ENCODE measurements at regions not wholly inside any gene's neighbourhood (a gene's known extent, or its start where the extent isn't known, plus 50 kb on each side); places are given as distances from the start of the nearest gene placed in this dataset.

DNA sequence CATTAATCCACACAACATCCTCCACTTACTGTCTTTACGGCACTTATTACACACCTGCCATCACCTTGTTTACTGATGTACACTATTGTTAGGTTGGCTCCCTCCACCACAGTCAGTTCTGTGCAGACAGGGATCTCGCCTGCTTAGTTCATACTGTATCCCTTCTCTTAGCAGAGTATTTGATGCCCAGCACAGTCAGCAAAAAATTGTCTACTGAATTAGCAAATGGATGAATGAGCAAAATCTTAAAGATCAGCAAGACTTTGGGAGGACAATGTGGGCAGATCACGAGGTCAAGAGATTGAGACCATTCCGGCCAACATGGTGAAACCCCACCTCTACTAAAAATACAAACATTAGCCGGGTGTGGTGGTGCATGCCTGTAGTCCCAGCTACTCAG lies 109.8 kb upstream of the ATXN1 start:
- intact Hi-C loops (cut with micrococcal nuclease), result no loop called here
- Mint-ChIP-seq H3K27ac (no peak overlapping the region), H3K27me3 (ENCODE audit: insufficient read depth) (peaks cover 16% of the 10 kb centered on the region), H3K36me3 (ENCODE audit: low read depth) (no peaks in the 10 kb centered on the region), H3K9me3 (no peaks in the 10 kb centered on the region), H3K4me3 (no peak overlapping the region), H3K4me1 (ENCODE audit: low read depth) (no peaks in the 10 kb centered on the region)
- DNase-seq (ENCODE audit: low spot score), result no peak

DNA sequence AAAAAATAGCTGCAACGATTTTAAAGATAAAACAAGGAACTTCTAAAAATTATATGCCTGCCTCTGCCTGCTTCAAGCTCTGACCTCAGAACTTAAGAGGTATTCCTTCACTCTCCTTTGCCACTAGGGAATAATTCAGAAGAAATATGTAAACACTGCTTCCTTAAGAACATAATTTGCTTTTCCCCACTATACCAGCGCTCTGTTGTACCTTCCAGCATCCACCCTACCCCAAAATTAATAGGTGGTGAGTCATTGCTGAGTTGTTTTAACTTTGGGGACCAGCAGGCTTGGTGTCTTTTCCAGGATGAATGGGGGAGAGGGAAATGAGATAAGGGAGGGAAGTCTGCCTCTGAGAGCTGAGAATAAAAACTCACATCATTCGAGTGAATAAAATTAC lies 107.7 kb upstream of the ATXN1 start:
- no peaks in the 10 kb centered on the region for H3K4me1 Mint-ChIP-seq (ENCODE audit: low read depth)
- no peaks in the 10 kb centered on the region for H3K36me3 Mint-ChIP-seq (ENCODE audit: low read depth)
- H3K9me3 Mint-ChIP-seq, result no peaks in the 10 kb centered on the region
- H3K27me3 Mint-ChIP-seq (ENCODE audit: insufficient read depth), result peaks cover 14% of the 10 kb centered on the region
- H3K4me3 Mint-ChIP-seq, result no peak overlapping the region
- no peak for DNase-seq (ENCODE audit: low spot score)
- intact Hi-C loops (cut with micrococcal nuclease), result no loop called here
- no peak overlapping the region for H3K27ac Mint-ChIP-seq

DNA sequence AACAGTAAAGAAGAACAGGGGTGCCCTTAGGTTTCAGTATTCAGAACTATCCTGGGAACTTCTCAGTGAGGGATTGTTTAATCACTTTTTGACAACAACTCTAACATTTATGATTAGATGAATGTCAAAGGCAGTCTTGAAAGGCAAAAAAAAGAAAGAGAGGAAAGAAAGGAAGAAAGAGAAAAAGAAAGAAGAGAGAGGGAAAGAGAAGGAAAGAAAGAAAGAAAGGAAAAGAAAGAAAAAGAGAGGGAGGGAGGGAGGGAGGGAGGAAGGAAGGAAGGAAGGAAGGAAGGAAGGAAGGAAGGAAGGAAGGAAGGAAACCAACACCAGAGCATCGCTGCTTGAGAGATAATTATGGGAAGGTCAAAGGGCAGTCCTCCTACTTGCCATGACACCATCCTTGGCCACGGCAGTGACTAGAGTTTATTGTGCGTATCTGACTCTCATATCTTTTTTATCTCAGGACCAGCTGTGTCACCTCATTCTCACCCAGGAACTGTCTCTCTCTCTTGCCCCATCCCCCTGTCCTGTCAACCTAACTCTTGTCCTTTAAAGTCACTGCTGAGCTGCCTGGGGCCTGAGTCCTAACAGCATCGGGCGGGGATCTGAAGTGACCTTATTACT lies 96.8 kb upstream of the ATXN1 start:
- no peaks in the 10 kb centered on the region for H3K9me3 Mint-ChIP-seq
- intact Hi-C loops (cut with micrococcal nuclease), result no loop called here

GRCh38 chr6:16855460-16855859 lies 94.2 kb upstream of the ATXN1 start:
- Mint-ChIP-seq H3K36me3 (ENCODE audit: low read depth) (peaks cover 2% of the 10 kb centered on the region), H3K27ac (no peak overlapping the region), H3K4me1 (ENCODE audit: low read depth) (peaks cover 22% of the 10 kb centered on the region), H3K4me3 (no peak overlapping the region), H3K27me3 (ENCODE audit: insufficient read depth) (peaks cover 11% of the 10 kb centered on the region), H3K9me3 (no peaks in the 10 kb centered on the region)
- DNase-seq (ENCODE audit: low spot score), result no peak
- intact Hi-C loops (cut with micrococcal nuclease), result no loop called here

More for the DNA sequence above, 96.8 kb upstream of the ATXN1 start:
- Mint-ChIP-seq H3K27ac (no peak overlapping the region), H3K4me3 (no peak overlapping the region), H3K36me3 (ENCODE audit: low read depth) (no peaks in the 10 kb centered on the region), H3K4me1 (ENCODE audit: low read depth) (peaks cover 6% of the 10 kb centered on the region), H3K27me3 (ENCODE audit: insufficient read depth) (peaks cover 5% of the 10 kb centered on the region)
- DNase-seq (ENCODE audit: low spot score), result no peak

DNA sequence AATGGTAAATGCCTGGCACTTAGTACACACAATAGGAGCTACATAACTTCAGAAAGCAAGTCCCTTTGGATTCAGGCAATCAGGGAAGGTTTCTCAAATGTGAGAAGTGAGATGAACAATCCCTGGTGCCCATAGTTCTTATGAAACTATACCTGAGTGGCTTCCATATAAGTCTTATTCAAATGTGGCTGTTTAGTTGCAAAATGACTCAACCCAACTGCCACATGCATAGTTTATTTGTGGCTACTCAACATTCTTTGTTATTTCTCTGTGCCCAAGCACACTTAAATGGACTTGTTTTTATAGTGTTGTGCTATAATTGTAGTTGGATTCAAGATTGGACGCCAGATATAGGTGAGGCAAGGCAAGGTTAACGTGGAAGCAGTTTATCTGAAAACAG lies 93.7 kb upstream of the ATXN1 start:
- Mint-ChIP-seq H3K36me3 (ENCODE audit: low read depth) (peaks cover 2% of the 10 kb centered on the region), H3K27me3 (ENCODE audit: insufficient read depth) (peaks cover 15% of the 10 kb centered on the region), H3K4me1 (ENCODE audit: low read depth) (peaks cover 23% of the 10 kb centered on the region), H3K9me3 (no peaks in the 10 kb centered on the region), H3K4me3 (no peak overlapping the region), H3K27ac (no peak overlapping the region)
- intact Hi-C loops (cut with micrococcal nuclease), result no loop called here
- no peak for DNase-seq (ENCODE audit: low spot score)

- no peak for DNase-seq (ENCODE audit: low spot score)
- intact Hi-C loops (cut with micrococcal nuclease), result no loop called here
- Mint-ChIP-seq H3K4me1 (ENCODE audit: low read depth) (peaks cover 37% of the 10 kb centered on the region), H3K4me3 (no peak overlapping the region), H3K36me3 (ENCODE audit: low read depth) (peaks cover 2% of the 10 kb centered on the region), H3K27ac (no peak overlapping the region), H3K27me3 (ENCODE audit: insufficient read depth) (peaks cover 14% of the 10 kb centered on the region), H3K9me3 (no peaks in the 10 kb centered on the region)
Observed at GRCh38 chr6:16852671-16853070, 91.4 kb upstream of the ATXN1 start.

DNA sequence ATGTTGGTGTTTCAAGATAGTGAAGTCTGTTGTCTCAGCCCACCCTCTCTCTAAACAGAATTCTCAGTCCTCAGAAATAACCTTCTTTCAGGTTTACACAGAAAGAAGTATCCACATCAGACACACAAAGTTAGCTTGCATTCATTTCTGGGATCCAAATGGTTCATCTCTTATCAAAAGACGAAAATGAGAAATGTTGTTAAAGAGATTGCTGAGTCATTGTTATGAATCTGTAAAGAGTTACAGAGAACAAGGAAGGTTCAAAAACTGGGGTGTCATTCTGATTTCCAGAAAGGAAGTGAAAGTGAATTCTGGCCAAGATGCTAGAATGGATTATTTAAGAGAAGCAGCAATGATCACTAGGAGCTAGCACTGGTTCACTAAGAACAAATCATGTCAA lies 90.5 kb upstream of the ATXN1 start:
- Mint-ChIP-seq H3K4me1 (ENCODE audit: low read depth) (peaks cover 37% of the 10 kb centered on the region), H3K36me3 (ENCODE audit: low read depth) (peaks cover 2% of the 10 kb centered on the region), H3K4me3 (no peak overlapping the region), H3K9me3 (no peaks in the 10 kb centered on the region), H3K27ac (no peak overlapping the region), H3K27me3 (ENCODE audit: insufficient read depth) (peaks cover 14% of the 10 kb centered on the region)
- no peak for DNase-seq (ENCODE audit: low spot score)
- intact Hi-C loops (cut with micrococcal nuclease), result no loop called here

DNA sequence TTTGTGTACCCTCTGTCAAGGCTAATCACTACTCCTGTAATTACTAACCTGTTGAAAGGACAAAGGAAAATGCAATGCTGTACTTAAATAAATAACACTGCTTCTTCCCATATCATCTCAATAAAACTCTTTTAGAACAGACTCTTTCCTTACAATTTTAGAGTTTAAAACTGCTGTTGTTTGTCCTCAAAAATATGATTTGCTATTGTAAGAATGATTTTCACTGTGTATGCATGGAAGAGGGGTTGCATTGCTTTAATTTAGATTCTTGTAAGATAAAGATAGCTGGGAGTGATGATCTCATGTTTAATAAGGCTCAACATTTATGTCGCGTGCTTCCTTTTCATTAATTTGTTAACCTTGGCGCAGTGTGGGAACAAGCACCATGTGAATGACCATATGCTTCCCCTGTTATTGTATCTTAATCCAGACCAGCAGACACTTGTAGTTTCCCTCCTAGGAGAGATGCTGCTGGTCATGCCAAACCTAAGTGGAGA lies 89.8 kb upstream of the ATXN1 start:
- Mint-ChIP-seq H3K4me3 (no peak overlapping the region), H3K4me1 (ENCODE audit: low read depth) (peaks cover 37% of the 10 kb centered on the region), H3K27ac (no peak overlapping the region), H3K36me3 (ENCODE audit: low read depth) (peaks cover 2% of the 10 kb centered on the region), H3K9me3 (no peaks in the 10 kb centered on the region), H3K27me3 (ENCODE audit: insufficient read depth) (peaks cover 14% of the 10 kb centered on the region)
- no peak for DNase-seq (ENCODE audit: low spot score)
- intact Hi-C loops (cut with micrococcal nuclease), result no loop called here

DNA sequence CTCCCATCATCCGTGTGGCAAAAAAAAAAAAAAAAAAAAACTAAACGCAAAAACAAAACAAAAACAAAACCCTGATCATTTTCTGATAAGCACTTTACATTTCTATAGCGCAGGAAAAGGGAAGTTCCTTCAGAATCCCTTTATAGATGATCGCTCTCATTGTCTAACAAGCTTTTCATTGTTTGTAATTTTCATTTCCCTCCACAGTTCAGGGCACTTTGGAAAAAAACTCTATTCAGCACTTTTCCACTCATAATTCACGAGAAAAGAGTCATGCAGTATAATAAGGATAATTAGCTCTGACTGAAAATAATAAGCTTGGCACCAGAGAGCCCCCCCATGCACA lies 89.4 kb upstream of the ATXN1 start:
- peaks cover 37% of the 10 kb centered on the region for H3K4me1 Mint-ChIP-seq (ENCODE audit: low read depth)
- no peak for DNase-seq (ENCODE audit: low spot score)
- H3K27me3 Mint-ChIP-seq (ENCODE audit: insufficient read depth), result peaks cover 14% of the 10 kb centered on the region
- H3K27ac Mint-ChIP-seq, result no peak overlapping the region
- no peak overlapping the region for H3K4me3 Mint-ChIP-seq
- peaks cover 2% of the 10 kb centered on the region for H3K36me3 Mint-ChIP-seq (ENCODE audit: low read depth)
- intact Hi-C loops (cut with micrococcal nuclease), result no loop called here
- no peaks in the 10 kb centered on the region for H3K9me3 Mint-ChIP-seq

DNA sequence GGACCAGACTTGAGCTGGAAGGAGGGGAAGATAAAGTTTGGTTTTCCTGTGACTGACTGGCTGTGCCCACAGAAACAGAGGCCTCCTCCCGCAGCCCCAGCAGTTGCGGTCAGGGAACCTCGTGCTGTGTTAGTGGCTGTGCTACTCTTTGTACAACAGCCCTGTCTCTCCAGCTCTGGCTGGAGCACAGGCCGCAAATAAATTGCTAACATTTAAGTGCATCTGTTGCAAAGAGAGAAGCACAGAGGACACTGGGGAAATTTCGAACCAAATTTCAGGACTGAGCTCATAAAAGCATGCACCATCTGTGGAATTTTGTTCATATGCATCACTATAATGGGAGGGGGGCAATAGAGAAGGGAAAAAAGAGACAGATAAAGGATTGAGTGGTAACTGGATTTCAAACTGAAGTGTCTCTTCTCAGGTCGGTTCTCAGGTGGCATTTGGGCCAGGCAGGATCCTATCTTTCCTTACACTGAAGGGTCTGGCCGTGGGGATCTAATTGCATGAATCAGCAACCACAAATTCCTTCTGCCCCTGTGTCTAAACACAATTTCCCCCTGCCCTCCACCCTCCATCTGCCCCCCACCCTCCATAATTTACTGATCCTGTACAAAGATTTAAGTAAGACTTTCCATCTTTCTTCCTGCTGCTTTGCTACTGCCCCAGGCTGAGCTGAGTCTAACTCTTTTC lies 88.9 kb upstream of the ATXN1 start:
- peaks cover 14% of the 10 kb centered on the region for H3K27me3 Mint-ChIP-seq (ENCODE audit: insufficient read depth)
- peaks cover 2% of the 10 kb centered on the region for H3K36me3 Mint-ChIP-seq (ENCODE audit: low read depth)
- no peak overlapping the region for H3K4me3 Mint-ChIP-seq
- intact Hi-C loops (cut with micrococcal nuclease), result no loop called here
- H3K27ac Mint-ChIP-seq, result no peak overlapping the region
- H3K9me3 Mint-ChIP-seq, result no peaks in the 10 kb centered on the region
- DNase-seq (ENCODE audit: low spot score), result no peak
- H3K4me1 Mint-ChIP-seq (ENCODE audit: low read depth), result peaks cover 34% of the 10 kb centered on the region

DNA sequence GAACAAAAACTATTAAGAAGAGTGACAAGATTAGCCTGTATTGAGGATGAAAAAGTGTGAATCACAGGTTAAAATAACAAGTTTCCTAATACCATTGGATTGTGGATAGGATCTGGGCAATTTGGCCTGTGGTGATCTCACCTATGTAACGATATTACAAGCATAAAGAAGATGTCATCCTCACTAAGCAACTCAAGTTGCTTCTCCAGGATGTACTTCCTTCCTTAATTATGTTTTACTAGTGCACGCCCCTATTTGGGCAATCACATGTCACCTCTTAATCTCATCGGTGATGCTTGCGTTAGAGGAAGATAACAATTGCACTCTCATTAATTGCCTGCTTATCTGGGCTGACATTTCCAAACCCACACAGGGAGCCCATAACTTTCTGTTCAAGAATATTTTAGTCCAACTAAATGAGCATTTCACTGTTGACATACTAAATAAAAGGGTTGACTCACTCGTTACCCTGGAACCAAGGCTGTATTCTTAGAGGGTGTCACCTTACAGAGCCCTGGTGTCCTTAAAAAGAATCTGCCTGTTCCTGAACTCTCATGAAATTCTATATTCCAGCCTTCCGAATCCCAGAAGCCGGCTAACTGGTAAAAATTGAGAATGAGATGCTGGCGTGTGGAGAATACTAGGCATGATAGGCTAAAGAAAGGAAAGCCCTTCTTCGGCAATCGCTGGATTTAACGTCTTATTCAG lies 88.2 kb upstream of the ATXN1 start:
- Mint-ChIP-seq H3K4me3 (no peak overlapping the region), H3K27me3 (ENCODE audit: insufficient read depth) (peaks cover 14% of the 10 kb centered on the region), H3K27ac (no peak overlapping the region), H3K4me1 (ENCODE audit: low read depth) (peaks cover 31% of the 10 kb centered on the region), H3K36me3 (ENCODE audit: low read depth) (peaks cover 2% of the 10 kb centered on the region), H3K9me3 (no peaks in the 10 kb centered on the region)
- DNase-seq (ENCODE audit: low spot score), result no peak
- intact Hi-C loops (cut with micrococcal nuclease), result no loop called here

DNA sequence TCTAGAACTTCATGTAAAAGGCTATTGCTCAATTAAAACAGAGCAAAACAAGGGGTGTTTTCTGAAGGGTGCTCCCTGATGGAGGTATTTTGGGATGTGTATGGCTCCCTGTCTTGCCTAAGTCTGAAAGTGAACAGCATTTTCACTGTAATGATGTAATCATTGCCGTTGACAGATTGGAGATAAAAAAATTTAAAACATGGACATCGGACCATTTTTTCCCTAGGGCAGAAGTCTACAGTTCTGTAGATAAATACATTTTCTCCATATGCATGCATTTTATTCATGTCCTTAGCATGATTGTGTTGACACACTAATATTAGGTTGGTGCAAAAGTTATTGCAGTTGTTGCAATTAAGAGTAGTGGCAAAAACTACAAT lies 85.1 kb upstream of the ATXN1 start:
- peaks cover 13% of the 10 kb centered on the region for H3K27me3 Mint-ChIP-seq (ENCODE audit: insufficient read depth)
- no peak overlapping the region for H3K27ac Mint-ChIP-seq
- no peaks in the 10 kb centered on the region for H3K36me3 Mint-ChIP-seq (ENCODE audit: low read depth)
- DNase-seq (ENCODE audit: low spot score), result no peak
- H3K4me1 Mint-ChIP-seq (ENCODE audit: low read depth), result peaks cover 22% of the 10 kb centered on the region
- no peak overlapping the region for H3K4me3 Mint-ChIP-seq
- intact Hi-C loops (cut with micrococcal nuclease), result no loop called here
- H3K9me3 Mint-ChIP-seq, result no peaks in the 10 kb centered on the region

DNA sequence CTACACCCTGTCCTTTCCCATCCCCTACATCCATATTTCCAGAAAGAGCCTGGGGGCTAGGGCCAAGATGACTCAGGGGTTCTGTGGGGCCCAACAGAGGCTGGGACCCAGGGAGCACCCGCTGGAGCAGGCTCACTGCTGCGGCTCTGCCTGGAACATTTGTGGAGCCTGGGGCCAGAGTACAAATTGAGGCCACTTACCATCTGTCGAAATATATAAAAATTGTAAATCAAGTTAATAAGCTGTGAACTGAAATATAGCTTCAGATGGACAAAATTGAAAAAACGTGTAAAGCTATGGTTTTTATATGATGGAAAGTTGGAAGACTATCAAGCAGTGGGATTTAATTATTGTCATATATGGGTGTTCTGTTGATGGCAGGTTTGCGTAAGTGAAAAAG lies 82.9 kb upstream of the ATXN1 start:
- no peak for DNase-seq (ENCODE audit: low spot score)
- Mint-ChIP-seq H3K4me1 (ENCODE audit: low read depth) (peaks cover 5% of the 10 kb centered on the region), H3K36me3 (ENCODE audit: low read depth) (no peaks in the 10 kb centered on the region), H3K27ac (no peak overlapping the region), H3K9me3 (no peaks in the 10 kb centered on the region), H3K27me3 (ENCODE audit: insufficient read depth) (peaks cover 8% of the 10 kb centered on the region), H3K4me3 (no peak overlapping the region)
- intact Hi-C loops (cut with micrococcal nuclease), result no loop called here
